NT2/D1 (cell line): ENCODE measurements at regions not wholly inside any gene's neighbourhood (a gene's known extent, or its start where the extent isn't known, plus 50 kb on each side); places are given as distances from the start of the nearest gene placed in this dataset.

ENCODE experiments used
- DNase-seq: peaks from one replicate; pipeline ENCODE4 v3.0.0-alpha.2; 2011; ENCODE audit warnings: low read depth, low spot score
- H3K27me3 ChIP-seq: 2 replicates; pipeline ENCODE4 v1.6.0; 2011; ENCODE audit warnings: mild to moderate bottlenecking; ENCODE audit not compliant: insufficient read length, insufficient read depth
- H3K36me3 ChIP-seq: 2 replicates; pipeline ENCODE4 v1.6.1; 2011; ENCODE audit warnings: mild to moderate bottlenecking, low read length, mixed read lengths; ENCODE audit not compliant: insufficient read depth, insufficient read length
- H3K4me1 ChIP-seq: 2 replicates; pipeline ENCODE4 v1.5.1; 2011; ENCODE audit not compliant: insufficient read depth, insufficient read length
- H3K4me3 ChIP-seq: 2 replicates; pipeline ENCODE4 v1.5.1; 2011; ENCODE audit warnings: low read depth; ENCODE audit not compliant: insufficient read length
- H3K9ac ChIP-seq: 2 replicates; pipeline ENCODE4 v1.6.0; 2011; ENCODE audit warnings: low read depth; ENCODE audit not compliant: insufficient read length
- H3K9me3 ChIP-seq: 2 replicates; pipeline ENCODE4 v1.5.1; 2011; ENCODE audit warnings: mild to moderate bottlenecking, low read length; ENCODE audit not compliant: insufficient read depth
- SUZ12 ChIP-seq: IDR thresholded peaks from 2 replicates; pipeline ENCODE4 v1.6.1; 2011; ENCODE audit not compliant: insufficient read length, insufficient read depth; ENCODE audit errors: extremely low read depth
- YY1 ChIP-seq: IDR thresholded peaks from 2 replicates; pipeline ENCODE4 v1.6.1; 2011; ENCODE audit not compliant: insufficient read length, insufficient read depth
- ZNF274 ChIP-seq: IDR thresholded peaks from 2 replicates; pipeline ENCODE4 v1.6.1; 2011; ENCODE audit warnings: mild to moderate bottlenecking, low read depth, low read length

DNA sequence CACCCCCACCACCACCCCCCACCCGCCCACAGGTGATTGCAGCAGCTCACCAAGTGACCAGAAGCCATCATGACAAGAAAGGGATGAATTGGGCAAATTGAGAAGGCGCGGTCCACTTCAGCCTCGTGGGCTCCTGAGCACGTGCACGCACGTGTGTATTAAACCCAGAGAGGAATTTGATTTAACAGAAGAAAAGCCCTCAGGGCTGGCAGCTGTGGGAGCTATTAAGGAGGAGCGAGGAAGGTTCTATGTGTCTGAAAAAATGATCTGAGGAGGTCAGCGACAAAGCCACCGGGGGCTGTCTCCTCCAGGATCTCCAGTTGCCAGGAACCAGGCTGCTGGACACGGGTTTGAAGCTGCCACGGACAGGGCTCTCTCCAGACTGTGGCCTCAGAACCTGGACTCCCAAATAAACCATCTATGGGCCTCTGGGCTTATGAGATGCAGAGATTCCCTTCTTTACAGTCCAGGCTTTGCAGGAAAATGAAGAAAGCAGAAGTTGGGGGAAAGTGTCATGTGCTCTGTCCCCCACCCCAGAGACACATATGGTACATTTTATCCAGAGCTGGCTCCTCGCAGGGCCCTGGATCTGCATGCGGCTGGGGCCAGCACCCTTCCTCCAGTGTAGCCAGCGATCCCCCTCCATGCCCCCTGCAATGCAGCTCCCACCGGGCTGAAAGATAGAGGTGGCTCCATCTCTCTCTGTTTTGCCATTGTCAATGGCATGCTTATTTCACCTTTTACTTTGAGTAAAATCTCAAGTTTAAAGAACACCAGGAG, 219.7 kb upstream of the RPL38 start:
- TF ChIP-seq YY1 (no peak), SUZ12 (no peak), ZNF274 (no peak)
- Histone ChIP-seq H3K27me3 (peaks cover 5% of the 10 kb centered on the region), H3K36me3 (no peaks in the 10 kb centered on the region), H3K9ac (no peak overlapping the region), H3K4me3 (no peak overlapping the region), H3K9me3 (no peaks in the 10 kb centered on the region), H3K4me1 (peaks cover 9% of the 10 kb centered on the region)
- no peak for DNase-seq

DNA sequence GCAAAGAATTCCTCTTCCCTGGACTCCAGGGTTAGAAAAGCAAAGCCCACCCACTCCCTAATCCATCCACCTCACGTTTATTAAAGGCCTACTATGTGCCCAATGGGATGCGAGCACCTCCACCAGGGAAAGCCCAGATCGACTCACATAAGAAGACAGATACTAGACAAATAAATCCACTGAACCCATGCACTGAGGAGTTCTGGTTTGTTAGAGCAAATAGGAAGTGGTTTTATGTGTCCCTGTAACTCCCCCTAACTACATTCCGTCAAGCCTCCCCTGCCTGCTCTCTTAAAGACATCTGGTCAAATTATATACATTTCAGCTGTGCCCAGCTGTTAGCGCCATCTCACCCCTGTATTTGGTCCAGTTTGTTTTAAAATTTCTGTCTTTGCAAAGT, 218.5 kb upstream of the RPL38 start:
- Histone ChIP-seq H3K9me3 (no peaks in the 10 kb centered on the region), H3K27me3 (peaks cover 3% of the 10 kb centered on the region), H3K9ac (no peak overlapping the region), H3K4me3 (no peak overlapping the region), H3K4me1 (peaks cover 6% of the 10 kb centered on the region), H3K36me3 (no peaks in the 10 kb centered on the region)
- TF ChIP-seq SUZ12 = no peak
- no peak for TF ChIP-seq ZNF274
- TF ChIP-seq YY1 = no peak
- DNase-seq = no peak

DNA sequence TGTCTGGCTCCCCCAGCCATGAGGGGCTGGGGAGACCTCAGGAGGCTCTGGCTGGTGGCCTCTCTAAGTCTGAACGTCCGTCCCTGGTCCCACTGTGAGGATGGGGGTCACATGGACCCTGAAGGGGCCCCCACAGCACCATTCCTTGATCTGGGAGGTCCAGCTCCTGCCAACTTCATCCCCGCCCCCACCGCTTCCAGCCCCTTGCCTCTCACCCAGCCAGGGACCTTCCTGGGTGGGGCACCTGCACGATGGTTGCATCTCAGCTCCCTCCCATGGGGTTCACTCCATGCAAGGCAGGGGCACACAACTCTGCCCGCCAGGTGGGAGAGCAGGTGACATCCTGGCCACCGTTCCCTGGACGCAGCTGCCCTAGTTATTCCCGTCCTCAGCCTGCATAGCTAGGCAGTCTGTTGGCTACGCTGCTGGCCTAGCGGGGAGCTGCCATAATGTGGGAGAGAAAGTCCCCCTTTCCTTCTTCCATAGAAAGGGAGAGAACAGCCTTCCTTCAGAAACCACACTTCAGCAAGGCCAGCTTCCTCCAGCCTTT, 217.9 kb upstream of the RPL38 start:
- TF ChIP-seq SUZ12 (no peak), YY1 (no peak), ZNF274 (no peak)
- no peaks in the 10 kb centered on the region for H3K9me3 ChIP-seq

DNA sequence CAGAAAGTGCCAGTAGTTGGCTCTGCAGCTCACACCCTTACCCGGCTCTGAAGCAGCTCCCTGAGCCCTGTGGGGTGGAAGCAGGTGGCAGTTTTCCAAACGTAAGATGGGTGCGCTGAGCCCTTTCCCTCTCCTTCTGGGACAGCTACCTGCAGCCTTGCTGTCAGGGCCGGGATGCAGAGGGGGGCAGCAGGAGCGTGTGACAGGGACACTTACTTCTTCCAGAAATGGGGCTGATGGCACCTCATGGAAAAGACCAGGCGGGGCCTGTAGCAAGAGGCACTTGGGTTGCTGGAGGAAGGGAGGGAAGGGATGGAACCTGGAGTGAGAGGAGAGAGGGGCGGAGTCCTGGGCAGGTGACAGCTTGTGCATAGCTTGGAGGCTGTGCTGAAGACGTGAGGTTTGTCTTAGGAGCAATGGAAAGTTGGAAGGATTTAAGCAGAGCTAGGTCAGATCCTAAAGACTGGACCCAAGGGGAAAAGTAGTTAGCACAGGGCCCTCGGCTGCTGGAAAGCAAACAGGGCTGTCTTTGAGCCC, 216.8 kb upstream of the RPL38 start:
- no peak overlapping the region for H3K9ac ChIP-seq
- H3K36me3 ChIP-seq = no peaks in the 10 kb centered on the region
- peaks cover 3% of the 10 kb centered on the region for H3K27me3 ChIP-seq
- H3K9me3 ChIP-seq = no peaks in the 10 kb centered on the region
- TF ChIP-seq SUZ12 (no peak), YY1 (no peak), ZNF274 (no peak)
- peaks cover 10% of the 10 kb centered on the region for H3K4me1 ChIP-seq
- DNase-seq = no peak
- H3K4me3 ChIP-seq = no peak overlapping the region

More for the DNA sequence above, 217.9 kb upstream of the RPL38 start:
- Histone ChIP-seq H3K4me3 (no peak overlapping the region), H3K36me3 (no peaks in the 10 kb centered on the region), H3K4me1 (peaks cover 6% of the 10 kb centered on the region), H3K9ac (no peak overlapping the region), H3K27me3 (peaks cover 3% of the 10 kb centered on the region)
- DNase-seq = no peak

DNA sequence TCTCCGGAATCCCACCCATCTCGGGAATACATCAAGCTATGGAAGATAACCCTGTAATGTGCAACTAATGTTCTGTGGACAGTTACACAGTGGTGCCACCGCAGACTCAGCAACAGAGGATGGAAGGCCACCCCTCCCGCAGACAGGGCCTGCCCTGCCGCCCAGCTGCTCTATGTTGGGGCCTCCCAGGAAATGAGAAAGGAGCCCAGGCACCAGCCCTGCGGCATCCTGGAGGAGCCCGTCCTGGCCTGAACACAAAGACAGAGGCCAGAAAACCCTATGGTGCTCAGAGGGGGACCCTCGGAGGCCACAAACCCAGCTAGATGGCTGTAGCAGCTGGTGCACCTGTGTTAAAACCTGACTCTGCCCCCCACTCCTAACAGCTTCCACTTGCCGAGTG, 216.1 kb upstream of the RPL38 start:
- Histone ChIP-seq H3K9ac (no peak overlapping the region), H3K9me3 (no peaks in the 10 kb centered on the region), H3K4me3 (no peak overlapping the region), H3K36me3 (no peaks in the 10 kb centered on the region), H3K4me1 (peaks cover 10% of the 10 kb centered on the region), H3K27me3 (peaks cover 3% of the 10 kb centered on the region)
- no peak for DNase-seq
- no peak for TF ChIP-seq ZNF274
- no peak for TF ChIP-seq YY1
- TF ChIP-seq SUZ12 = no peak

DNA sequence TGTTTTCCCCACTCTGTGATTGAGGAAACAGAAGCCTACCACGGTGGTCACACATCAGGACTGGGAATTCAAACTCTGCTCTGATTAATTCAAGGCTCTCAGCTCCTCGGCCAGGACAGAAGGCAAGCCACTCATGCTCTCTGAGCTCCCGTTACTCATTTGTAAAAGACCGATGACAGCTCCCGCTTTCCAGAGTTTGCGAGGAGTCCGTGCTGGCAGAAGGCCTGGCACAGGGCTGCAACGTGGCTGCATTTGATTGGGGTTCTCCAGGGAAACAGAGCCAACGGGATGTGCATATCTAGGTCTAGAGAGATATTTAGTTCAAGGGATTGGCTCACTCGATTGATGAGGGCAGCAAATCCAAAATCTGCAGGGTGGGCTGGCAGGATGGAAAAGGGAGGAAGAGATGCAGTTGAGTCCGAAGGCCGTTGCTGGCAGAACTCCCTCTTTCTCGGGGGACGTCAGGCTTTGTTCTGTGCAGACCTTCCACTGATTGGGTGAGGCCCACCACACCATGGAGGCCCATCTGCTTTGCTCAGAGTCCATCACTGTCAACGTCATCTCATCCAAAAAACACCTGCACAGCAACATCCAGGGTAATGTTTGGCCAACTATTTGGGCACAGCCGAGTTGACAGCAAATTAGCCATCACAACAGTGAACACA, 215.5 kb upstream of the RPL38 start:
- no peak for DNase-seq
- TF ChIP-seq SUZ12 = no peak
- Histone ChIP-seq H3K4me1 (peaks cover 8% of the 10 kb centered on the region), H3K4me3 (no peak overlapping the region), H3K9ac (no peak overlapping the region), H3K9me3 (no peaks in the 10 kb centered on the region), H3K27me3 (no peaks in the 10 kb centered on the region), H3K36me3 (no peaks in the 10 kb centered on the region)

DNA sequence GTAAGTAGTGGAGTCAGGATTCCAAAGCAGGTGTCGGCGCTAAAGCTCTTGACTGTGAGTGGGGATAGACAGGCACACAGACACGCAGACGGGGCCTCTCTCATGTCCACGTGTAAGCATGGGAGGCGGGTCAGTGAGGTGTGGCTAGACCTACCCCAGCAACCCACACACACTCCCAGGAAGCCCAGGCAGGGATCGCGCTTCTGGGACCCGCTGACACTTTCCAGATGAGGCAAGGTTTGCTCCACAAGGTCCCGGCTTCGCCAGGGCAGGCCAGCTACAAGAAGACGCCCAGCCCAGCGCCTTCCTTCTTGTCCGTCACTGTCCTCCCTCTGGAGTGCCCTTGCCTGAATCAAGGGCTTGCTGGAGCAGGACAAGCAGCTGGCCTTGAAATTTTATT, 213.8 kb upstream of the RPL38 start:
- no peak overlapping the region for H3K9ac ChIP-seq
- TF ChIP-seq YY1 (no peak), SUZ12 (no peak)
- no peaks in the 10 kb centered on the region for H3K27me3 ChIP-seq
- no peak overlapping the region for H3K4me3 ChIP-seq
- H3K36me3 ChIP-seq = no peaks in the 10 kb centered on the region
- DNase-seq = no peak
- H3K4me1 ChIP-seq = peaks cover 5% of the 10 kb centered on the region
- no peaks in the 10 kb centered on the region for H3K9me3 ChIP-seq
